ENCODE measurements at regions not wholly inside any gene's neighbourhood (a gene's known extent, or its start where the extent isn't known, plus 50 kb on each side); places are given as distances from the start of the nearest gene placed in this dataset.
"Not testable (repeated sequence)": the region's sequence is repeated elsewhere in the genome, so short reads cannot be mapped to it uniquely, and the experiment has no call there.

DNA sequence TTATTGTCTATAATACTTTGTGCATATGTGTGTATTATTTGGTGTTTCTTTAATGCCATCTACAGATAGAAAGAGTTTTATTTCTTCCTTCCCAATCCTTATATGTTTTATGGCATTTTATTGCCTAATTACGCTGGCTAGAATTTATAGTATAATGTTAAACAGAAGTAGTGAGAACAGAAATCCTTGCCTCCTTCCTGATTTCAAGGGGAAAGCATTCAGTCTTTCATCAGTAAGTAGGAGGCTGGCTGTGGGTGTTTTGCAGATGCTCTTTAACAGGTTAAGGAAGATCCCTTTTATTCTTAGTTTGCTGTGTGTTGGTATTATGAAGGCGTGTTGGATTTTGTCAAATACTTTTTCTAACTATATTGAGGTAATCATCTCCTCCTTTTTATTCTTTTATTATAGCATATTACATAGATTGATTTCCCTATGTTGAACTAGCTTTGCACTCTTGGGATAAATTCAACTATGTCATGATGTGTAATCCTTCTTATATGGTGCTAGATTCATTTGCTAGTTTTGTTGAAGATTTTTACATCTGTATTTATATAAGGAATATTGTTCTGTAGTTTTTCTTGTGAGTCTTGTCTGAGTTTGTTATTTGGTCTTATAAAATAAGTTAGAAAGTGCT is 204.6 kb downstream of the ANKRD30B start:
- DNase-seq; H3K4me3 ChIP-seq (ENCODE audit: low read length); H3K36me3 ChIP-seq (ENCODE audit: control insufficient read depth, insufficient read depth, low read length); H3K4me1 ChIP-seq (ENCODE audit: control insufficient read depth, insufficient read depth, low read length); H3K27me3 ChIP-seq (ENCODE audit: control insufficient read depth, insufficient read depth, low read length); H3K27ac ChIP-seq (ENCODE audit: low read length): not testable (repeated sequence)
- peaks cover 11% of the 10 kb centered on the region for H3K9me3 ChIP-seq (replicated peaks; ENCODE audit: control insufficient read depth, low read depth, low read length)
- WGBS (ENCODE audit: insufficient coverage), result no CpG with 5 or more reads among the region's 2 CpGs

DNA sequence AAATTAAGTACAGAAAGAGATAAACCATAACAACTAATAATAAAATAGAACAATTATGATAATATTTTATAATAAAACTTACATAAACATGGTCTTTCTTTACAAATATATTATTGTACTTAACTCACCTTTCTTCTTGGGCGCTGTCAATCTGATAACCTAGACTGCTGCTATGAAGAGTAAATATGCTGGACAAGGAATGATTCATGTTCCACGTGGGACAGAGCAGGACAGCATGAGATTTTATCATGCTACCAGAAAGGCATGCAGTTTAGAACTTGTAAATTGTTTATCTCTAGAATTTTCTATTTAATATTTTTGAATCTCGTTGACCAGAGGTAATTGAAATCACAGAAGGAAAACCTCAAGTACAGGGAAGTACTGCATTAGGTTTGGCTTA is 210.7 kb downstream of the ANKRD30B start:
- Histone ChIP-seq H3K4me3 (ENCODE audit: low read length) (no peak overlapping the region), H3K27ac (ENCODE audit: low read length) (no peak overlapping the region), H3K9me3 (replicated peaks; ENCODE audit: control insufficient read depth, low read depth, low read length) (peaks cover 17% of the 10 kb centered on the region), H3K27me3 (ENCODE audit: control insufficient read depth, insufficient read depth, low read length) (no peaks in the 10 kb centered on the region), H3K36me3 (ENCODE audit: control insufficient read depth, insufficient read depth, low read length) (no peaks in the 10 kb centered on the region), H3K4me1 (ENCODE audit: control insufficient read depth, insufficient read depth, low read length) (no peaks in the 10 kb centered on the region)
- WGBS (ENCODE audit: insufficient coverage), result 17% methylated on average over 1 of the region's 3 CpGs
- DNase-seq, result no peak

DNA sequence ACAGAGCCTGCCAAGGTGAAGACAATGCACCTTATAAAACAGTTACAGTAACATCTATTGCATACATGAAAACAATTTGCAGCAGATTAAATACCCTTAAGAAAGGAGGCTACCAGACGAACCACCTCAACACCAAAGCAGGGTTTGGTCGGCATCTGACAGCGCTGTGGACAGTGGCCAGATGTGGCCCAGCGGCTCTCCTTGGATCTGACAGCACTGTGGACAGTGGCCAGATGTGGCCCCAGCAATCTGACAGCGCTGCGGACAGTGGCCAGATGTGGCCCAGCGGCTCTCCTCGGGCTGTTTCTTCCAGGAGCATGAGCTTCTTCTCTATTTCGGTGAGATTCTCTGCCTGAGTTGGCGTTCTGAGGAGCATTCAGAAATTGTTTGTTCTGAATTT is 211.6 kb downstream of the ANKRD30B start:
- Histone ChIP-seq H3K4me1 (ENCODE audit: control insufficient read depth, insufficient read depth, low read length) (no peaks in the 10 kb centered on the region), H3K4me3 (ENCODE audit: low read length) (no peak overlapping the region), H3K36me3 (ENCODE audit: control insufficient read depth, insufficient read depth, low read length) (no peaks in the 10 kb centered on the region), H3K9me3 (replicated peaks; ENCODE audit: control insufficient read depth, low read depth, low read length) (peaks cover 19% of the 10 kb centered on the region), H3K27me3 (ENCODE audit: control insufficient read depth, insufficient read depth, low read length) (no peaks in the 10 kb centered on the region), H3K27ac (ENCODE audit: low read length) (no peak overlapping the region)
- 81% methylated on average over 10 of the region's 10 CpGs for WGBS (ENCODE audit: insufficient coverage)
- DNase-seq, result no peak

DNA sequence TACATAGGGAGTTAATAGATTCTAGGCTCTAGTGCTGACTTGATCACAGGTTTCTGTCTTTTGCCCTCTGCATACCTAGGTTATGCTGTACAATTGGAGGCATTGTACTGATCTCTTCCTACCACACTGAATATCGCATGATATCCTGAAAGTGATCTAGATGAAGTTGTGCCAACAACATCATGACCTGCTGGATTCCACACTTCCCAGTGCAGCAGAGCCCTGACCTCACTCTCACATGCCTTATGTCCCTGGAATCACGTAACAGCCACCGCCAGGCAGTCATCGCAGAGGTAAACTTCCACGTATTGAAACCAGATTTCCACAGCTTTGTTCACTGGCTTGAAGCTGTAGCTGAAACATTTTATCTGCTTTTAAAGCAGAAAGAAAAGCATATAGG is 214.0 kb downstream of the ANKRD30B start:
- no peak for DNase-seq

DNA sequence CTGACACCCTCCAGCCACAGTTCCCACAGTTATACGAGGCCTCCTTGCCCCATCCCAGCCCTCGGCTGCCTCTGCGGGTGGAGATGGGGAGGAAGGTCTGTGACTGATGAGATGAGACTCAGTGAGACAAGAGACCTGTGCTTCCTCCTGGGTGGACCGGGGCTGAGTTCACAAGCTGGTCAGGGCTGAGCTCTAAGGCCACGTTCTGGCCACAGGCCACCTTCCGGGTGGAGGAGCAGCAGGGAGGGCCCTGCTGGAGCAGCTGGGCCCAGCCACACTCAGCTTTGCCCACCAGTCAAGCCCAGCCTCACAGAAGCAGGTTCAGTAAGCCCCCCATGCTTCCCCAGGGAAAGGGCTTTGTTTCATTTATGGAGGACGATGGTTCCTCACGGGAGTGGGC is 214.7 kb downstream of the ANKRD30B start:
- Histone ChIP-seq H3K4me3 (ENCODE audit: low read length) (no peak overlapping the region), H3K27me3 (ENCODE audit: control insufficient read depth, insufficient read depth, low read length) (no peaks in the 10 kb centered on the region), H3K4me1 (ENCODE audit: control insufficient read depth, insufficient read depth, low read length) (no peaks in the 10 kb centered on the region), H3K9me3 (replicated peaks; ENCODE audit: control insufficient read depth, low read depth, low read length) (peaks cover 24% of the 10 kb centered on the region), H3K27ac (ENCODE audit: low read length) (no peak overlapping the region), H3K36me3 (ENCODE audit: control insufficient read depth, insufficient read depth, low read length) (no peaks in the 10 kb centered on the region)
- WGBS (ENCODE audit: insufficient coverage), result 87% methylated on average over 7 of the region's 8 CpGs
- DNase-seq, result no peak

More for the DNA sequence above, 214.0 kb downstream of the ANKRD30B start:
- Histone ChIP-seq H3K9me3 (replicated peaks; ENCODE audit: control insufficient read depth, low read depth, low read length) (peaks cover 27% of the 10 kb centered on the region), H3K4me1 (ENCODE audit: control insufficient read depth, insufficient read depth, low read length) (no peaks in the 10 kb centered on the region), H3K27me3 (ENCODE audit: control insufficient read depth, insufficient read depth, low read length) (no peaks in the 10 kb centered on the region), H3K36me3 (ENCODE audit: control insufficient read depth, insufficient read depth, low read length) (no peaks in the 10 kb centered on the region), H3K4me3 (ENCODE audit: low read length) (no peak overlapping the region), H3K27ac (ENCODE audit: low read length) (no peak overlapping the region)
- 79% methylated on average over 4 of the region's 5 CpGs for WGBS (ENCODE audit: insufficient coverage)

DNA sequence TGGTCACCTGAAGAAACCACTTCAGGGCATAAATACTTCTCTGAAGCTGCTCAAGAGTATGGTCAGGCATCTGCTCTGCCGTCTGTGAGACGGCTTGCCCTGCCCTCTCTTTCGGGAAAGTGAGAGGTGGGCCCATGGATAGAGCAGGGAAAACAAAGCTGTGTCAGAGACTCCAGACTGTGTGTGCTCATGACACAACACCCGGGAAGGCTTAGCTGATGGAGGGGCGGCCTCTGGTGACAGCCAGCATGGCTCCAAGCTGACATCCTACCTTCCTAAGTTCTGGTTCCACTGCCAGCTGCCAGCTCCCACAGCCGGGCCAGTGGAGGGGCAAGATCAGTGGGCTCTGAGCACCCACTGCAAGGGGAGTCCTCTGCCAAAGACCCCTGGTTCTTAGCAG is 215.3 kb downstream of the ANKRD30B start:
- Histone ChIP-seq H3K9me3 (replicated peaks; ENCODE audit: control insufficient read depth, low read depth, low read length) (peaks cover 21% of the 10 kb centered on the region), H3K27me3 (ENCODE audit: control insufficient read depth, insufficient read depth, low read length) (no peaks in the 10 kb centered on the region), H3K27ac (ENCODE audit: low read length) (no peak overlapping the region), H3K4me3 (ENCODE audit: low read length) (no peak overlapping the region), H3K36me3 (ENCODE audit: control insufficient read depth, insufficient read depth, low read length) (no peaks in the 10 kb centered on the region), H3K4me1 (ENCODE audit: control insufficient read depth, insufficient read depth, low read length) (no peaks in the 10 kb centered on the region)
- no peak for DNase-seq
- 100% methylated on average over 1 of the region's 6 CpGs for WGBS (ENCODE audit: insufficient coverage)

DNA sequence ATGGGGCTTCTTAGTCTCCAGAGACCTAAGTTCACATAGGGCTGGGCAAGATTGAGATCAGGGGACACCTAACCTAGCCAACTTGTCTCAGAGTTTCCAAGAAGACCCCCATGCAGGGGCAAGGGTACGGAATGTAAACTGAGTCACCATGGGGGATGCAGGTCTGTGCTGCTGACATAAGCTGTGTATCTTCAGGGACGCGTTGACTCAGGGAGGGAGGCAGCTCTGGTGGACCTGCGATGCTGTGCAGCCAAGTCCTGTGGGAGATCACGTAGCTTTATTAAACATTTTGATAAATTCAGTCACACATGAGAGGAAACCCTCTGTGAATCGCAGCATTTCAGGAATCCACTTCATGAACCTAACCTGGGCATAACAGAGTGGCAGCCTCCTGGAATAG is 216.0 kb downstream of the ANKRD30B start:
- no peaks in the 10 kb centered on the region for H3K27me3 ChIP-seq (ENCODE audit: control insufficient read depth, insufficient read depth, low read length)
- no peak for DNase-seq
- H3K4me3 ChIP-seq (ENCODE audit: low read length), result no peak overlapping the region
- peaks cover 21% of the 10 kb centered on the region for H3K9me3 ChIP-seq (replicated peaks; ENCODE audit: control insufficient read depth, low read depth, low read length)
- no peaks in the 10 kb centered on the region for H3K4me1 ChIP-seq (ENCODE audit: control insufficient read depth, insufficient read depth, low read length)
- no peak overlapping the region for H3K27ac ChIP-seq (ENCODE audit: low read length)
- H3K36me3 ChIP-seq (ENCODE audit: control insufficient read depth, insufficient read depth, low read length), result no peaks in the 10 kb centered on the region
- no CpG with 5 or more reads among the region's 6 CpGs for WGBS (ENCODE audit: insufficient coverage)

DNA sequence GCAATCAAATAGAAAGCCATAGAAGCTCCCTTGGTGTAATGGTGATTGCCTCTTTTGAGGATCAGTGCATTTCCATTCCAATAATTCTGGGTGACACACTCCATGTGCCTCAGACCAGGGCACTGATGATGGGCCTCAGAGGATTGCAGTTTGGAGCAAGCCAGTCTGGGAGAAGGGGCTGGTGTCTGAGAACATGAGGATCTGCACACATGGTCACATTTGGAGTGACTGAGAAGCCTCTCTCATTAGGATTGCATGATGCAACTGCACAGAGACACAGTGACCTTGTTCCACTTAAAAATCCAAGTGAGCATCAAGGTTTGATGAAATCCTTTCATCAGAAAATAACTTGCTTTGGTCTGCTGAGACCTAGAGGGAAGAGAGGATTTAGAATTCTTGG is 216.4 kb downstream of the ANKRD30B start:
- no peaks in the 10 kb centered on the region for H3K4me1 ChIP-seq (ENCODE audit: control insufficient read depth, insufficient read depth, low read length)
- peaks cover 21% of the 10 kb centered on the region for H3K9me3 ChIP-seq (replicated peaks; ENCODE audit: control insufficient read depth, low read depth, low read length)
- H3K27me3 ChIP-seq (ENCODE audit: control insufficient read depth, insufficient read depth, low read length), result no peaks in the 10 kb centered on the region
- H3K4me3 ChIP-seq (ENCODE audit: low read length), result no peak overlapping the region
- no peak for DNase-seq
- H3K36me3 ChIP-seq (ENCODE audit: control insufficient read depth, insufficient read depth, low read length), result no peaks in the 10 kb centered on the region
- no peak overlapping the region for H3K27ac ChIP-seq (ENCODE audit: low read length)

DNA sequence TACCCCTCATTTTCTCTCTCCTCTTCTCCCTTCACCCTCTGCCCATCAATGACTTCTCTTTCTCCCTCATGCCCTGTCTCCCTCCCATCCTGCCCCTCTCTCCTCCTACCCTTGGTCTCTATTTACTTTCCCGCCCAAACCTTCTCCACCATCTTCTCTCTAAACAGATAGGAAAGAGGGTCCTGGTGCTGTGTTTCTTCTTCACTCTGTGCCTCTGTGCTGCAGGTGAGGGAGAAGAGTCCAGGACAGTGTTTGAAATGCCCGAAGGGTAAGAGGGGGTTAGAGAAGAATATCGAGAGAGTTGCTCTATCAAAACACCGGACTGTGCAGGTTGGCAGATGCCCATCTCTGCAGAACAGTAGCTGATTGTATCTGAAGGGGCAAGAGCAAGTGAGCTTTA is 217.0 kb downstream of the ANKRD30B start:
- DNase-seq; H3K4me1 ChIP-seq (ENCODE audit: control insufficient read depth, insufficient read depth, low read length); H3K4me3 ChIP-seq (ENCODE audit: low read length); H3K27ac ChIP-seq (ENCODE audit: low read length); H3K27me3 ChIP-seq (ENCODE audit: control insufficient read depth, insufficient read depth, low read length); H3K36me3 ChIP-seq (ENCODE audit: control insufficient read depth, insufficient read depth, low read length): not testable (repeated sequence)
- 85% methylated on average over 3 of the region's 4 CpGs for WGBS (ENCODE audit: insufficient coverage)
- peaks cover 21% of the 10 kb centered on the region for H3K9me3 ChIP-seq (replicated peaks; ENCODE audit: control insufficient read depth, low read depth, low read length)

DNA sequence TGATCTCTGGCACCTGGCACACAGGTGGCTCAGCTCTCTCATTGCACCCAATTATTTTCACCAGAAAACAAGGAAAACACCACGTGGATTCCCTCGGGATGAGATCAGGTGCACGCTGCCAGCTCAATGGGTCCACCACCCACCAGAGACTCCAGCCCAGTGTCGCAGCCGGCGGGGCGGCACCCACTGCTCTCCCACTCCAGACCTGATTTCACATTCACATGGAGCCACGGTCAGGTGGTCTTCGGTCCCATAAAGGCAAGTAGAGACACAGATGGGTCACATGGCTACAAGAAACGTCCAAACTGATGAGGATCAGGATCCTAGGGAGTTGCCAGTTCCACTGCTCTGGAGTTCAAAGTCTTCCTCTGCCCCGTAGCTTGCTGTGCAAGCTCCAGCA is 217.6 kb downstream of the ANKRD30B start:
- Histone ChIP-seq H3K27me3 (ENCODE audit: control insufficient read depth, insufficient read depth, low read length) (no peaks in the 10 kb centered on the region), H3K9me3 (replicated peaks; ENCODE audit: control insufficient read depth, low read depth, low read length) (peaks cover 23% of the 10 kb centered on the region), H3K4me3 (ENCODE audit: low read length) (no peak overlapping the region), H3K4me1 (ENCODE audit: control insufficient read depth, insufficient read depth, low read length) (no peaks in the 10 kb centered on the region), H3K36me3 (ENCODE audit: control insufficient read depth, insufficient read depth, low read length) (no peaks in the 10 kb centered on the region), H3K27ac (ENCODE audit: low read length) (no peak overlapping the region)
- DNase-seq, result no peak
- WGBS (ENCODE audit: insufficient coverage), result 76% methylated on average over 10 of the region's 11 CpGs

DNA sequence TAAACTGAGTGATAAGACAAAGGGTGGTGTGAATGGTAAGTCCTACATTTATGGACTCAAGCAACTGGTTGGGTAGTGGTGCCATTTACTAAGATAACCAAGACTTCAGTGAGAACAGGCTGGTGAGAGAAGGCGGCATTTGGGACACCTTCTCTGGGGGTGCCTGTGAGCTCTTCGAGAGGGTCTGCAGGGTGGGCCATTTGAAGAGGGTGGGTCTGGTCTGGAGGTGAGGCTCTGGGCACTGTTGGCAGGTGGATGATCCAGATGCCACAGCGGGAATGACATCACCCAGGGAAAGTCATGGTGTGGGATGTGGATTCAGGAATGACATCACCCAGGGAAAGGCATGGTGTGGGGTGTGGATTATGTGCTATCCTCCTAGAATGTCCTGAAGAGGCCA is 219.3 kb downstream of the ANKRD30B start:
- not testable (repeated sequence) for H3K27ac ChIP-seq (ENCODE audit: low read length); H3K4me1 ChIP-seq (ENCODE audit: control insufficient read depth, insufficient read depth, low read length); H3K27me3 ChIP-seq (ENCODE audit: control insufficient read depth, insufficient read depth, low read length); H3K36me3 ChIP-seq (ENCODE audit: control insufficient read depth, insufficient read depth, low read length); DNase-seq; H3K4me3 ChIP-seq (ENCODE audit: low read length)
- 77% methylated on average over 2 of the region's 3 CpGs for WGBS (ENCODE audit: insufficient coverage)
- peaks cover 23% of the 10 kb centered on the region for H3K9me3 ChIP-seq (replicated peaks; ENCODE audit: control insufficient read depth, low read depth, low read length)
